CD8-positive, alpha-beta memory T cell (primary cell): ENCODE measurements at regions not wholly inside any gene's neighbourhood (a gene's known extent, or its start where the extent isn't known, plus 50 kb on each side); places are given as distances from the start of the nearest gene placed in this dataset.

Source experiments
- CTCF ChIA-PET: fragments of 350-600 bp; sonication (Branson Sonifier 250); formaldehyde crosslinking; loops from one replicate; lab custom pipeline; 2021; ENCODE audit warnings: antibody characterized with exemption; lab: Charles Lee
- POLR2A ChIA-PET: fragments of 350-600 bp; sonication (Branson Sonifier 250); formaldehyde crosslinking; loops from one replicate; lab custom pipeline; 2021; ENCODE audit warnings: antibody characterized with exemption; lab: Charles Lee
- DNase-seq, 5 donors: peaks; one replicate each; pipeline versions ENCODE4 v3.0.0 to v3.0.0-alpha.2; 2020 to 2022; ENCODE audit warnings: mixed read lengths in 1 of 5
- H3K27ac ChIP-seq: one replicate; pipeline ENCODE4 v1.7.0; 2013; ENCODE audit warnings: low read depth, mild to moderate bottlenecking, low read length, moderate library complexity
- H3K27me3 ChIP-seq: 2 replicates; pipeline ENCODE4 v1.7.0; 2013; ENCODE audit warnings: low read length, mild to moderate bottlenecking; ENCODE audit not compliant: insufficient read depth, poor library complexity, severe bottlenecking
- H3K36me3 ChIP-seq: 2 replicates; pipeline ENCODE4 v1.7.0; 2013; ENCODE audit warnings: mild to moderate bottlenecking, low read length, moderate library complexity; ENCODE audit not compliant: insufficient read depth
- H3K4me1 ChIP-seq: 2 replicates; pipeline ENCODE4 v1.7.0; 2013; ENCODE audit warnings: mild to moderate bottlenecking, low read length, moderate library complexity; ENCODE audit not compliant: insufficient read depth
- H3K4me3 ChIP-seq: 2 replicates; pipeline ENCODE4 v1.7.0; 2013; ENCODE audit warnings: mild to moderate bottlenecking, low read length
- H3K9me3 ChIP-seq: 2 replicates; pipeline ENCODE4 v1.7.0; 2013; ENCODE audit warnings: mild to moderate bottlenecking, low read length
- H3K27ac Mint-ChIP-seq, 8 donors: one replicate each; pipeline ENCODE4 v1.8.0; 2020 to 2021; ENCODE audit warnings: mixed read lengths in 8 of 8, mild to moderate bottlenecking in 6 of 8, inconsistent platforms in 3 of 8, moderate library complexity in 3 of 8
- H3K27me3 Mint-ChIP-seq, 2 donors: one replicate each; pipeline ENCODE4 v1.8.0; 2020 to 2021; ENCODE audit warnings: mixed read lengths in 2 of 2, mild to moderate bottlenecking in 1 of 2, moderate library complexity in 1 of 2
- H3K36me3 Mint-ChIP-seq, 3 donors: one replicate each; pipeline ENCODE4 v1.8.0; 2020 to 2021; ENCODE audit warnings: mixed read lengths in 3 of 3, inconsistent platforms in 1 of 3, mild to moderate bottlenecking in 1 of 3
- H3K4me1 Mint-ChIP-seq, 3 donors: one replicate each; pipeline ENCODE4 v1.8.0; 2020 to 2021; ENCODE audit warnings: mixed read lengths in 3 of 3, inconsistent platforms in 1 of 3, mild to moderate bottlenecking in 1 of 3
- H3K4me3 Mint-ChIP-seq, 7 donors: one replicate each; pipeline ENCODE4 v1.8.0; 2020 to 2021; ENCODE audit warnings: mixed read lengths in 7 of 7, mild to moderate bottlenecking in 6 of 7, moderate library complexity in 4 of 7, inconsistent platforms in 2 of 7
- H3K9me3 Mint-ChIP-seq, 5 donors: one replicate each; pipeline ENCODE4 v1.8.0; 2020 to 2022; ENCODE audit warnings: mixed read lengths in 5 of 5, mild to moderate bottlenecking in 3 of 5, moderate library complexity in 2 of 5, inconsistent platforms in 1 of 5

GRCh38 chr20:4519534-4519933 is 166.7 kb upstream of the PRNP start:
- H3K27me3 ChIP-seq, result peaks cover 4% of the 10 kb centered on the region
- CTCF ChIA-PET, result no interaction called here

GRCh38 chr20:4516876-4517275 is 169.4 kb upstream of the PRNP start:
- CTCF ChIA-PET, result no interaction called here
- DNase-seq, result no peak

More at GRCh38 chr20:4519534-4519933, 166.7 kb upstream of the PRNP start:
- Mint-ChIP-seq H3K27me3 (peaks cover 22 to 59% of the 10 kb centered on the region in 2 donors), H3K27ac (no peak overlapping the region), H3K4me1 (no peaks in the 10 kb centered on the region), H3K36me3 (no peaks in the 10 kb centered on the region), H3K4me3 (no peak overlapping the region), H3K9me3 (peaks cover 0 to 11% (median 0%) of the 10 kb centered on the region in 5 donors)
- no peak for DNase-seq
- POLR2A ChIA-PET, result no interaction called here
- H3K4me1 ChIP-seq, result no peaks in the 10 kb centered on the region
- no peak overlapping the region for H3K27ac ChIP-seq
- no peaks in the 10 kb centered on the region for H3K9me3 ChIP-seq
- no peak overlapping the region for H3K4me3 ChIP-seq
- H3K36me3 ChIP-seq, result no peaks in the 10 kb centered on the region

GRCh38 chr20:4513720-4514119 is 172.5 kb upstream of the PRNP start:
- H3K4me3 Mint-ChIP-seq, result no peak overlapping the region
- Histone ChIP-seq H3K9me3 (no peaks in the 10 kb centered on the region), H3K4me1 (no peaks in the 10 kb centered on the region), H3K27ac (no peak overlapping the region), H3K36me3 (no peaks in the 10 kb centered on the region), H3K4me3 (no peak overlapping the region), H3K27me3 (peaks cover 1% of the 10 kb centered on the region)
- ChIA-PET POLR2A (no interaction called here), CTCF (no interaction called here)
- H3K27me3 Mint-ChIP-seq, result peaks cover 30 to 65% of the 10 kb centered on the region in 2 donors
- H3K9me3 Mint-ChIP-seq, result peaks cover 0 to 16% (median 5%) of the 10 kb centered on the region in 5 donors
- no peaks in the 10 kb centered on the region for H3K36me3 Mint-ChIP-seq
- no peak overlapping the region for H3K27ac Mint-ChIP-seq
- no peak for DNase-seq
- H3K4me1 Mint-ChIP-seq, result no peaks in the 10 kb centered on the region

More at GRCh38 chr20:4516876-4517275, 169.4 kb upstream of the PRNP start:
- H3K36me3 Mint-ChIP-seq, result no peaks in the 10 kb centered on the region
- H3K9me3 Mint-ChIP-seq, result no peaks in the 10 kb centered on the region
- Histone ChIP-seq H3K27me3 (peaks cover 4% of the 10 kb centered on the region), H3K4me3 (no peak overlapping the region), H3K4me1 (no peaks in the 10 kb centered on the region), H3K36me3 (no peaks in the 10 kb centered on the region), H3K9me3 (no peaks in the 10 kb centered on the region), H3K27ac (no peak overlapping the region)
- H3K27me3 Mint-ChIP-seq, result peaks cover 25 to 63% of the 10 kb centered on the region in 2 donors
- H3K27ac Mint-ChIP-seq, result no peak overlapping the region
- no peak overlapping the region for H3K4me3 Mint-ChIP-seq
- H3K4me1 Mint-ChIP-seq, result no peaks in the 10 kb centered on the region
- POLR2A ChIA-PET, result no interaction called here

- no peaks in the 10 kb centered on the region for H3K36me3 ChIP-seq
- H3K27ac ChIP-seq, result no peak overlapping the region
- no peak overlapping the region for H3K27ac Mint-ChIP-seq
- H3K4me1 ChIP-seq, result no peaks in the 10 kb centered on the region
- H3K27me3 ChIP-seq, result no peaks in the 10 kb centered on the region
- H3K9me3 ChIP-seq, result no peaks in the 10 kb centered on the region
- no peak overlapping the region for H3K4me3 Mint-ChIP-seq
- no peak for DNase-seq
- no peak overlapping the region for H3K4me3 ChIP-seq
- H3K9me3 Mint-ChIP-seq, result peaks cover 0 to 16% (median 5%) of the 10 kb centered on the region in 5 donors
- H3K36me3 Mint-ChIP-seq, result no peaks in the 10 kb centered on the region
- H3K27me3 Mint-ChIP-seq, result peaks cover 31 to 58% of the 10 kb centered on the region in 2 donors
- CTCF ChIA-PET, result no interaction called here
- H3K4me1 Mint-ChIP-seq, result no peaks in the 10 kb centered on the region
- POLR2A ChIA-PET, result no interaction called here
These were observed 173.2 kb upstream of the PRNP start for GRCh38 chr20:4512891-4513550.

- Histone ChIP-seq H3K27me3 (no peaks in the 10 kb centered on the region), H3K4me3 (no peak overlapping the region), H3K36me3 (no peaks in the 10 kb centered on the region), H3K4me1 (no peaks in the 10 kb centered on the region), H3K27ac (no peak overlapping the region), H3K9me3 (no peaks in the 10 kb centered on the region)
- H3K4me3 Mint-ChIP-seq, result no peak overlapping the region
- no peak overlapping the region for H3K27ac Mint-ChIP-seq
- ChIA-PET CTCF (no interaction called here), POLR2A (no interaction called here)
- peaks cover 0 to 16% (median 5%) of the 10 kb centered on the region in 5 donors for H3K9me3 Mint-ChIP-seq
- no peaks in the 10 kb centered on the region for H3K36me3 Mint-ChIP-seq
- H3K27me3 Mint-ChIP-seq, result peaks cover 28 to 51% of the 10 kb centered on the region in 2 donors
- DNase-seq, result no peak
- H3K4me1 Mint-ChIP-seq, result no peaks in the 10 kb centered on the region
These were observed 174.5 kb upstream of the PRNP start for GRCh38 chr20:4511776-4512175.

GRCh38 chr20:4509825-4510522 is 176.3 kb upstream of the PRNP start:
- ChIA-PET POLR2A (no interaction called here), CTCF (no interaction called here)
- Histone ChIP-seq H3K9me3 (no peaks in the 10 kb centered on the region), H3K27ac (no peak overlapping the region), H3K4me3 (no peak overlapping the region), H3K36me3 (no peaks in the 10 kb centered on the region), H3K4me1 (no peaks in the 10 kb centered on the region), H3K27me3 (no peaks in the 10 kb centered on the region)
- Mint-ChIP-seq H3K27me3 (peaks cover 17 to 56% of the 10 kb centered on the region in 2 donors), H3K4me3 (no peak overlapping the region), H3K9me3 (peaks cover 0 to 16% (median 5%) of the 10 kb centered on the region in 5 donors), H3K27ac (peak overlapping the region in 1 of 8 donors; percentile 62), H3K4me1 (no peaks in the 10 kb centered on the region), H3K36me3 (no peaks in the 10 kb centered on the region)
- DNase-seq, result no peak

GRCh38 chr20:4508773-4509172 is 177.5 kb upstream of the PRNP start:
- H3K4me1 ChIP-seq, result no peaks in the 10 kb centered on the region
- Mint-ChIP-seq H3K4me1 (no peaks in the 10 kb centered on the region), H3K36me3 (no peaks in the 10 kb centered on the region), H3K4me3 (no peak overlapping the region), H3K9me3 (peaks cover 0 to 16% (median 5%) of the 10 kb centered on the region in 5 donors), H3K27ac (no peak overlapping the region), H3K27me3 (peaks cover 26 to 57% of the 10 kb centered on the region in 2 donors)
- POLR2A ChIA-PET, result no interaction called here
- no peak for DNase-seq
- no peak overlapping the region for H3K27ac ChIP-seq
- CTCF ChIA-PET, result no interaction called here
- no peak overlapping the region for H3K4me3 ChIP-seq
- no peaks in the 10 kb centered on the region for H3K27me3 ChIP-seq
- no peaks in the 10 kb centered on the region for H3K36me3 ChIP-seq
- H3K9me3 ChIP-seq, result no peaks in the 10 kb centered on the region

- Mint-ChIP-seq H3K27me3 (peaks cover 22 to 53% of the 10 kb centered on the region in 2 donors), H3K4me1 (no peaks in the 10 kb centered on the region), H3K36me3 (no peaks in the 10 kb centered on the region), H3K4me3 (no peak overlapping the region), H3K9me3 (peaks cover 0 to 18% (median 5%) of the 10 kb centered on the region in 5 donors), H3K27ac (no peak overlapping the region)
- Histone ChIP-seq H3K36me3 (no peaks in the 10 kb centered on the region), H3K4me3 (no peak overlapping the region), H3K4me1 (no peaks in the 10 kb centered on the region), H3K27me3 (no peaks in the 10 kb centered on the region), H3K27ac (no peak overlapping the region), H3K9me3 (no peaks in the 10 kb centered on the region)
- DNase-seq, result no peak
- CTCF ChIA-PET, result no interaction called here
- POLR2A ChIA-PET, result no interaction called here
These were observed 179.0 kb upstream of the PRNP start for GRCh38 chr20:4507288-4507719.
